ENCODE measurements at regions not wholly inside any gene's neighbourhood (a gene's known extent, or its start where the extent isn't known, plus 50 kb on each side); places are given as distances from the start of the nearest gene placed in this dataset.

DNA sequence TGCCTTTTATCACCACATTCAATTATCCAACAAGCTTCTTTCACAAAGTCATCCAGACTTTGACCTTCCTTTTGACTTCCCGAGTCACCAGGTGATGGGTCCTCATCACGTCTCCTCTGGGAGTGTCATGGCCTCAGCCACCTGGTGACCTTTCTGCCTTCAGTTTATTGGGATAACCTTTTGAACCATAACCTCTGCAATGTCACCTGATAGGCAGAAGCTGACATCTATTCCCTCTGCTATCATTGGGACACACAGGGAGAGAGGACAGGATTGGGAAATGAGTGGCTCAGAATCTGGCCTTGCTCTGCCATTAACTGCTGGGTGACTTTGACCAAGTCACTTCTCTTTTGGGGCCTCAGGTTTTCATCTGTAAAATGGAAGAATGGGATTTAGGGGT, 388.7 kb downstream of the NUAK1 start:
- H3K27me3 ChIP-seq: no peaks in the 10 kb centered on the region
- no peak for ATAC-seq
- H3K27ac ChIP-seq: no peak overlapping the region
- no peaks in the 10 kb centered on the region for H3K36me3 ChIP-seq
- peaks cover 0 to 14% (median 5%) of the 10 kb centered on the region in 3 donors for H3K4me1 ChIP-seq
- no peaks in the 10 kb centered on the region for H3K9me3 ChIP-seq
- WGBS, 2 donors (ENCODE audit: low coverage in 1 of 2): 78 to 92% methylated on average over 2 of the region's 2 CpGs
- no peak for TF ChIP-seq EP300 (IDR thresholded peaks at IDR 0.05)
- TF ChIP-seq POLR2A (IDR thresholded peaks at IDR 0.05): no peak
- TF ChIP-seq, protein P1, sequence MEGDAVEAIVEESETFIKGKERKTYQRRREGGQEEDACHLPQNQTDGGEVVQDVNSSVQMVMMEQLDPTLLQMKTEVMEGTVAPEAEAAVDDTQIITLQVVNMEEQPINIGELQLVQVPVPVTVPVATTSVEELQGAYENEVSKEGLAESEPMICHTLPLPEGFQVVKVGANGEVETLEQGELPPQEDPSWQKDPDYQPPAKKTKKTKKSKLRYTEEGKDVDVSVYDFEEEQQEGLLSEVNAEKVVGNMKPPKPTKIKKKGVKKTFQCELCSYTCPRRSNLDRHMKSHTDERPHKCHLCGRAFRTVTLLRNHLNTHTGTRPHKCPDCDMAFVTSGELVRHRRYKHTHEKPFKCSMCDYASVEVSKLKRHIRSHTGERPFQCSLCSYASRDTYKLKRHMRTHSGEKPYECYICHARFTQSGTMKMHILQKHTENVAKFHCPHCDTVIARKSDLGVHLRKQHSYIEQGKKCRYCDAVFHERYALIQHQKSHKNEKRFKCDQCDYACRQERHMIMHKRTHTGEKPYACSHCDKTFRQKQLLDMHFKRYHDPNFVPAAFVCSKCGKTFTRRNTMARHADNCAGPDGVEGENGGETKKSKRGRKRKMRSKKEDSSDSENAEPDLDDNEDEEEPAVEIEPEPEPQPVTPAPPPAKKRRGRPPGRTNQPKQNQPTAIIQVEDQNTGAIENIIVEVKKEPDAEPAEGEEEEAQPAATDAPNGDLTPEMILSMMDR (IDR thresholded peaks at IDR 0.05): no peak
- TF ChIP-seq POLR2AphosphoS5 (IDR thresholded peaks at IDR 0.05): no peak
- H3K4me3 ChIP-seq: no peak overlapping the region

DNA sequence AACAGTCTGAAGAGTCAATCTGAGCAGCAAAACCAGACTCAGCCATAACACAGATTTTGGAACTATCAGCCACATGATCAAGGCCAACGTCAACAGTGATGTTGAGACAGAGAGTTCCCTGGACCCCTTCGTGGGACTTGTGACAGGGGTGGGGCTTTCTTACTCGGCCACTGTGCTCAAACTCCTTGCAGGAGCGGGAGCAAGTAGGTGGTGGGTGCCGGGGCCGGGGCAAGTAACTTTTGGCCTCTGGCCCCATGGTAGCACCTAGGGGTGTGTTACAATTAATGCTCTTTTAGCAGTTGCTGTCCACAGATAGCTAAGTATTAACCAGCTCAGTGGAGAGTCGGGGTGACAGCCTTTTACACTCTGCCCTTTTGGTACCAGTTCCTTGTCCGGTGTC, 384.4 kb downstream of the NUAK1 start:
- H3K27ac ChIP-seq: no peak overlapping the region
- 89 to 90% methylated on average over 2 to 5 of the region's 8 CpGs for WGBS, 2 donors (ENCODE audit: low coverage in 1 of 2)
- no peaks in the 10 kb centered on the region for H3K27me3 ChIP-seq
- H3K4me1 ChIP-seq: peaks cover 0 to 3% (median 0%) of the 10 kb centered on the region in 3 donors
- H3K4me3 ChIP-seq: no peak overlapping the region
- H3K36me3 ChIP-seq: no peaks in the 10 kb centered on the region
- no peak for ATAC-seq
- H3K9me3 ChIP-seq: no peaks in the 10 kb centered on the region
- no peak for TF ChIP-seq POLR2A (IDR thresholded peaks at IDR 0.05)

DNA sequence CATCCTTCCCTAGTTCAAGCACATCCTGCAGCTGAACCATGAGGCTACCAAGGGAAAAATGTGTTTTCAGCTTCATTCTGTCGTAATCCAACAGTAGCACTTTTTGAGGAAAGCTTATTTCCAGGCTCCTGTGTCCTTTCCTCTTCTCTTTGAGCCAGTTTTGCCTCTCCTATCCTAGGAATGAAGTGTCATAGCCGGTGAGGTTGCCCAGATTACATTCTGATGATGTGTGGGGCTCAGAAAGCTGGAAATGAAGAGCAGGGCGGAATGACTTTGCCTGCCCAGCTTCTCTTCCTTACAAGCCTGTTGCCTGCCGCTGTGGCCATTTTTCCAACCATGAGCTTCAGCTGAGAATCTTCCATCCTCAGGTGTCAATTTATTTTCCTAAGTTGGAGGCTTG, 381.8 kb downstream of the NUAK1 start:
- TF ChIP-seq, protein P1 (IDR thresholded peaks at IDR 0.05): no peak
- TF ChIP-seq POLR2A (IDR thresholded peaks at IDR 0.05) (no peak), EP300 (IDR thresholded peaks at IDR 0.05) (no peak), POLR2AphosphoS5 (IDR thresholded peaks at IDR 0.05) (no peak)
- Histone ChIP-seq H3K4me1 (peaks cover 0 to 5% (median 0%) of the 10 kb centered on the region in 3 donors), H3K4me3 (no peak overlapping the region), H3K36me3 (no peaks in the 10 kb centered on the region), H3K9me3 (no peaks in the 10 kb centered on the region), H3K27me3 (no peaks in the 10 kb centered on the region), H3K27ac (no peak overlapping the region)
- WGBS, 2 donors (ENCODE audit: low coverage in 1 of 2): 76 to 78% methylated on average over 3 to 4 of the region's 4 CpGs
- ATAC-seq: no peak

DNA sequence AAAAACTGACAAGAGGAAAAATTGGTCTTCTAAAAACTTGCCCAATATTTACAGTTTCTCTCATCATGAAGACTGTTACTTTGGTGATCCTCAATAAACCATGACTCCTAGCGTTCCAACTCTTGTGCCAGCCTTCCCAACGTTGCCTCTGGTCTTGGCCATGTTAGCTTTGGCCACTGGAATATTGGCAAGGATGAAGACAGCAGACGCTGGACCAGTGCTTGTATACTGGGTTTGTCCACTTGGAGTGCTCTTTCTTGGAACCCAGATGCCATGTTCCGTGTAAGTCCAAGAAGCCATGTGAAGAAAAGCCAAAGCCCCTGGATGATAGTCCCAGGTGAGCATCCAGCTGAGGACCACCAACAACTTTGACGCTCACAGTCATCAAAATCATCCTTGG, 379.6 kb downstream of the NUAK1 start:
- no peak for TF ChIP-seq POLR2AphosphoS5 (IDR thresholded peaks at IDR 0.05)
- TF ChIP-seq, protein P1 (IDR thresholded peaks at IDR 0.05): no peak
- TF ChIP-seq EP300 (IDR thresholded peaks at IDR 0.05): no peak
- no peak for TF ChIP-seq POLR2A (IDR thresholded peaks at IDR 0.05)
- H3K4me1 ChIP-seq: peaks cover 0 to 5% (median 0%) of the 10 kb centered on the region in 3 donors
- no peaks in the 10 kb centered on the region for H3K27me3 ChIP-seq
- WGBS, 2 donors (ENCODE audit: low coverage in 1 of 2): 69 to 81% methylated on average over 2 to 5 of the region's 5 CpGs
- no peak for ATAC-seq
- H3K9me3 ChIP-seq: no peaks in the 10 kb centered on the region
- H3K4me3 ChIP-seq: no peak overlapping the region
- no peak overlapping the region for H3K27ac ChIP-seq
- H3K36me3 ChIP-seq: no peaks in the 10 kb centered on the region

DNA sequence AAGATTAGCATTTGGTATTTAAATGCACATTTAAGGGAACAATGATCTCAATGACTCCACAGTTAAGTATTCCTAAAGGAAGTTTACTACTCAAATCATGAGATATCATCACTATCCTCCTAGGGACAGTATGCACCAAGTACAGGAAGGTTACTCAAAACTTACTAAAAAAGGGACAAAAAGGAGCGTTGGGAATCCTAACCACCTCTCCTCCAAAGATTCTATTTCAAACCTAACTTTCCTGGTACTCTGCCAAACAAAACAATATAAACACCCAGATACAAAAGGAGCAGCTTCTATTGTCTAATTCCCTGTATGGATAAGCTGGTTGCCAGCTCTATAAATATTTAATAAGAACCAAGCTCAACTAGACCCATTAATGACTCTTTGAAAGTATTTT, 377.7 kb downstream of the NUAK1 start:
- H3K9me3 ChIP-seq: no peaks in the 10 kb centered on the region
- no peaks in the 10 kb centered on the region for H3K27me3 ChIP-seq
- WGBS, 2 donors (ENCODE audit: low coverage in 1 of 2): 17 to 55% methylated on average over 1 of the region's 1 CpG
- TF ChIP-seq POLR2A (IDR thresholded peaks at IDR 0.05) (no peak), POLR2AphosphoS5 (IDR thresholded peaks at IDR 0.05) (no peak), EP300 (IDR thresholded peaks at IDR 0.05) (no peak)
- TF ChIP-seq, protein P1 (IDR thresholded peaks at IDR 0.05): no peak
- no peak overlapping the region for H3K4me3 ChIP-seq
- no peak overlapping the region for H3K27ac ChIP-seq
- ATAC-seq: no peak
- H3K36me3 ChIP-seq: no peaks in the 10 kb centered on the region
- peaks cover 0 to 5% (median 0%) of the 10 kb centered on the region in 3 donors for H3K4me1 ChIP-seq
